KMS-11 (cell line): ENCODE measurements at regions not wholly inside any gene's neighbourhood (a gene's known extent, or its start where the extent isn't known, plus 50 kb on each side); places are given as distances from the start of the nearest gene placed in this dataset.

ENCODE experiments used
- H2AFZ ChIP-seq: fragments of 200-600 bp; sonication (generic); 2 replicates; pipeline ENCODE4 v1.6.1; 2016; ENCODE audit warnings: antibody characterized with exemption, mixed run types, low read depth
- H3K27ac ChIP-seq: fragments of 200-600 bp; sonication (generic); 2 replicates; pipeline ENCODE4 v1.6.1; 2016; ENCODE audit warnings: mild to moderate bottlenecking, mixed run types
- H3K27me3 ChIP-seq: fragments of 200-600 bp; sonication (generic); 2 replicates; pipeline ENCODE4 v1.6.1; 2017; ENCODE audit warnings: mild to moderate bottlenecking, low read depth, mixed run types, moderate library complexity; ENCODE audit not compliant: insufficient read depth
- H3K36me3 ChIP-seq: fragments of 200-600 bp; sonication (generic); 2 replicates; pipeline ENCODE4 v1.6.1; 2017; ENCODE audit warnings: mild to moderate bottlenecking, mixed run types; ENCODE audit not compliant: insufficient read depth
- H3K4me1 ChIP-seq: fragments of 200-600 bp; sonication (generic); 2 replicates; pipeline ENCODE4 v1.6.1; 2016; ENCODE audit warnings: mild to moderate bottlenecking, low read depth, mixed run types; ENCODE audit not compliant: poor library complexity, severe bottlenecking
- H3K4me2 ChIP-seq: fragments of 200-600 bp; sonication (generic); 2 replicates; pipeline ENCODE4 v1.7.0; 2016; ENCODE audit warnings: mild to moderate bottlenecking, mixed run types
- H3K4me3 ChIP-seq: fragments of 200-600 bp; sonication (generic); IDR thresholded peaks from 2 replicates; pipeline ENCODE4 v1.6.1; 2017; ENCODE audit warnings: low read depth, low read length, mixed read lengths; ENCODE audit not compliant: insufficient read depth
- H3K79me2 ChIP-seq: fragments of 200-600 bp; sonication (generic); 2 replicates; pipeline ENCODE4 v1.6.1; 2016; ENCODE audit warnings: low read depth, mixed run types; ENCODE audit not compliant: insufficient read depth
- H3K9ac ChIP-seq: fragments of 200-600 bp; sonication (generic); 2 replicates; pipeline ENCODE4 v1.6.1; 2016; ENCODE audit warnings: mild to moderate bottlenecking, mixed run types
- H4K20me1 ChIP-seq: fragments of 200-600 bp; sonication (generic); 2 replicates; pipeline ENCODE4 v1.6.1; 2016; ENCODE audit warnings: mild to moderate bottlenecking, mixed run types; ENCODE audit not compliant: insufficient read depth
- CTCF ChIP-seq: fragments of 200-600 bp; sonication (generic); conservative IDR thresholded peaks from 2 replicates; pipeline ENCODE4 v1.6.1; 2017; ENCODE audit warnings: low read depth, mild to moderate bottlenecking, antibody characterized with exemption, low read length, moderate library complexity, mixed read lengths

GRCh38 chr4:57866468-57867171 lies 756.4 kb upstream of the IGFBP7 start:
- Histone ChIP-seq H3K27me3 (no peaks in the 10 kb centered on the region), H3K36me3 (no peaks in the 10 kb centered on the region), H4K20me1 (no peaks in the 10 kb centered on the region), H3K79me2 (no peaks in the 10 kb centered on the region), H3K9ac (no peak overlapping the region), H2AFZ (no peak overlapping the region), H3K4me2 (no peak overlapping the region), H3K27ac (no peak overlapping the region), H3K4me3 (no peak overlapping the region), H3K4me1 (peaks cover 14% of the 10 kb centered on the region)
- no peak for TF ChIP-seq CTCF

- no peaks in the 10 kb centered on the region for H3K27me3 ChIP-seq
- peak overlapping the region; percentile 69 for H3K4me2 ChIP-seq
- no peak overlapping the region for H3K27ac ChIP-seq
- no peaks in the 10 kb centered on the region for H4K20me1 ChIP-seq
- H3K4me3 ChIP-seq, result no peak overlapping the region
- no peak overlapping the region for H2AFZ ChIP-seq
- H3K4me1 ChIP-seq, result peaks cover 14% of the 10 kb centered on the region
- H3K79me2 ChIP-seq, result no peaks in the 10 kb centered on the region
- H3K9ac ChIP-seq, result no peak overlapping the region
- TF ChIP-seq CTCF, result no peak
- H3K36me3 ChIP-seq, result no peaks in the 10 kb centered on the region
Observed at GRCh38 chr4:57865264-57865663, 755.1 kb upstream of the IGFBP7 start.

GRCh38 chr4:57854748-57855147 lies 744.6 kb upstream of the IGFBP7 start:
- peak overlapping the region; percentile 77 for H2AFZ ChIP-seq
- H3K4me2 ChIP-seq, result peak overlapping the region; percentile 86
- no peaks in the 10 kb centered on the region for H4K20me1 ChIP-seq
- H3K9ac ChIP-seq, result peak overlapping the region; percentile 55
- no peaks in the 10 kb centered on the region for H3K27me3 ChIP-seq
- H3K27ac ChIP-seq, result peak overlapping the region; percentile 54
- H3K4me1 ChIP-seq, result peaks cover 7% of the 10 kb centered on the region
- no peak for TF ChIP-seq CTCF
- H3K79me2 ChIP-seq, result no peaks in the 10 kb centered on the region
- no peaks in the 10 kb centered on the region for H3K36me3 ChIP-seq
- peak overlapping the region; percentile 37 for H3K4me3 ChIP-seq

GRCh38 chr4:57850141-57850540 lies 740.0 kb upstream of the IGFBP7 start:
- H3K4me3 ChIP-seq, result no peak overlapping the region
- peaks cover 3% of the 10 kb centered on the region for H3K4me1 ChIP-seq
- H3K27me3 ChIP-seq, result no peaks in the 10 kb centered on the region
- no peaks in the 10 kb centered on the region for H4K20me1 ChIP-seq
- no peak overlapping the region for H3K9ac ChIP-seq
- no peak overlapping the region for H2AFZ ChIP-seq
- H3K4me2 ChIP-seq, result no peak overlapping the region
- H3K36me3 ChIP-seq, result no peaks in the 10 kb centered on the region
- no peaks in the 10 kb centered on the region for H3K79me2 ChIP-seq
- no peak overlapping the region for H3K27ac ChIP-seq
- TF ChIP-seq CTCF, result no peak
